Heart right ventricle (tissue), 16 donors: ENCODE measurements at regions not wholly inside any gene's neighbourhood (a gene's known extent, or its start where the extent isn't known, plus 50 kb on each side); places are given as distances from the start of the nearest gene placed in this dataset.

Experiments
- ATAC-seq, 8 donors: fragments of 200-7000 bp; cut with Tn5 transposase; one replicate each; pipeline ENCODE4 v1.9.1; 2020; ENCODE audit warnings: mild to moderate bottlenecking in 8 of 8, moderate library complexity in 8 of 8, moderate number of reproducible peaks in 1 of 8
- DNase-seq, 2 donors: peaks; one replicate each; pipeline ENCODE4 v3.0.0-alpha.2; 2020
- H3K27ac ChIP-seq, 10 donors: fragments of 200-600 bp; sonication (generic) in 2 of 10; one replicate each; pipeline versions ENCODE4 v1.5.0 to v1.8.0; 2020 to 2022; ENCODE audit warnings: mild to moderate bottlenecking in 3 of 10
- H3K27me3 ChIP-seq, 7 donors: fragments of 200-600 bp; one replicate each; pipeline ENCODE4 v1.8.0; 2021 to 2022; ENCODE audit warnings: mild to moderate bottlenecking in 2 of 7
- H3K36me3 ChIP-seq, 9 donors: fragments of 200-600 bp; sonication (generic) in 1 of 9; one replicate each; pipeline versions ENCODE4 v1.5.0 to v1.8.0; 2020 to 2022; ENCODE audit warnings: mild to moderate bottlenecking in 2 of 9
- H3K4me1 ChIP-seq, 9 donors: fragments of 200-600 bp; sonication (generic) in 1 of 9; one replicate each; pipeline versions ENCODE4 v1.5.0 to v1.8.0; 2020 to 2022; ENCODE audit warnings: mild to moderate bottlenecking in 4 of 9
- H3K4me3 ChIP-seq, 10 donors: fragments of 200-600 bp; sonication (generic) in 2 of 10; one replicate each; pipeline versions ENCODE4 v1.5.0 to v1.8.0; 2020 to 2022; ENCODE audit warnings: mild to moderate bottlenecking in 7 of 10, moderate library complexity in 2 of 10
- H3K9me3 ChIP-seq, 11 donors: fragments of 200-600 bp in 10 of 11; sonication (generic) in 2 of 11; one replicate each; pipeline versions ENCODE4 v1.5.0 to v1.8.0; 2013 to 2022; ENCODE audit warnings: mild to moderate bottlenecking in 2 of 11, control low read depth in 1 of 11, moderate library complexity in 1 of 11
- CTCF ChIP-seq, 9 donors: fragments of 200-600 bp; sonication (generic) in 2 of 9; IDR thresholded peaks; one replicate each; pipeline versions ENCODE4 v1.5.0 to v1.8.0; 2021 to 2022; ENCODE audit warnings: antibody characterized with exemption in 9 of 9, mild to moderate bottlenecking in 5 of 9, moderate library complexity in 1 of 9
- WGBS, 2 donors: extraction: QIAGEN DNeasy Blood & Tissue Kit; methylation state at CpG; one replicate each; pipeline ENCODE4 v1.1.7; 2013; ENCODE audit warnings: inconsistent platforms in 1 of 2; 5-methylcytosine and 5-hydroxymethylcytosine counted together
- intact Hi-C, 10 donors: fragments of 100-400 bp; cut with DNase I; formaldehyde crosslinking; loops; one replicate each; pipeline versions ENCODE4 v1.11.1 to v1.14.2; 2022
- donor health status: Arrhythmogenic right ventricular cardiomyopathy.
- donor health status: ischemic (EF 13 %, LVEDD 7.1; RV severe dilation, severe dysfunction).
- donor health status: healthy with polysubstance abuse.
- donor health status: DM: no; HTN: yes; CAD: no.
- donor health status: DM: no; HTN: no; CAD: no.
- donor health status: ischemic (EF 25% LVEDD 6.9; RV normal size, moderate dysfunction).
- donor health status: ischemic (EF 25% LVEDD 5.7; RV mildly dilated, moderate dysfunction).
- donor health status: healthy.
- donor health status: DM: yes; HTN: yes; CAD: no.
- donor health status: Ischemic cardiomyopathy.
- donor health status: ischemic (EF 35%, LVEDD 5.7; RV mildly dilated, moderate dysfunction).
- donor health status: nonischemic (EF 11% LVEDD 7.7; RV severe dilation, severe dysfunction).
- donor health status: DM: yes; HTN: yes; CAD: no.
- donor health status: PGD.
- donor health status: ischemic (EF 29% LVEDD 5.4; RV normal size, mild dysfunction).
- donor health status: nonischemic (EF 23%, LVEDD 6.1; RV moderate dilation, normal function).

- ATAC-seq (no peak), DNase-seq (no peak)
- Histone ChIP-seq H3K4me3 (no peak overlapping the region), H3K27ac (no peak overlapping the region), H3K9me3 (peaks cover 0 to 4% (median 0%) of the 10 kb centered on the region in 11 donors), H3K27me3 (peaks cover 0 to 5% (median 0%) of the 10 kb centered on the region in 7 donors), H3K4me1 (no peaks in the 10 kb centered on the region), H3K36me3 (no peaks in the 10 kb centered on the region)
- WGBS, 2 donors: 78 to 89% methylated on average over 10 of the region's 10 CpGs
- intact Hi-C loops: no loop called here
- TF ChIP-seq CTCF (IDR thresholded peaks at IDR 0.05): no peak
Observed at GRCh38 chr14:98542316-98542715, 729.7 kb downstream of the BCL11B start.

- Histone ChIP-seq H3K36me3 (no peaks in the 10 kb centered on the region), H3K27me3 (peaks cover 0 to 5% (median 0%) of the 10 kb centered on the region in 7 donors), H3K9me3 (peaks cover 0 to 4% (median 0%) of the 10 kb centered on the region in 11 donors), H3K4me1 (no peaks in the 10 kb centered on the region), H3K4me3 (no peak overlapping the region), H3K27ac (no peak overlapping the region)
- intact Hi-C loops: no loop called here
- DNase-seq (no peak), ATAC-seq (no peak)
- 34 to 47% methylated on average over 2 of the region's 2 CpGs for WGBS, 2 donors
- no peak for TF ChIP-seq CTCF (IDR thresholded peaks at IDR 0.05)
Observed at GRCh38 chr14:98543074-98543473, 728.9 kb downstream of the BCL11B start.

- no peak overlapping the region for H3K27ac ChIP-seq
- 59 to 71% methylated on average over 4 of the region's 4 CpGs for WGBS, 2 donors
- no peak for DNase-seq
- no peaks in the 10 kb centered on the region for H3K36me3 ChIP-seq
- peaks cover 0 to 5% (median 0%) of the 10 kb centered on the region in 7 donors for H3K27me3 ChIP-seq
- intact Hi-C loops: no loop called here
- no peak overlapping the region for H3K4me3 ChIP-seq
- no peaks in the 10 kb centered on the region for H3K4me1 ChIP-seq
- no peak for ATAC-seq
- no peak for TF ChIP-seq CTCF (IDR thresholded peaks at IDR 0.05)
- H3K9me3 ChIP-seq: peaks cover 0 to 4% (median 0%) of the 10 kb centered on the region in 11 donors
Observed at GRCh38 chr14:98544174-98544573, 727.8 kb downstream of the BCL11B start.

- no peaks in the 10 kb centered on the region for H3K36me3 ChIP-seq
- no peak for DNase-seq
- no peak overlapping the region for H3K4me3 ChIP-seq
- TF ChIP-seq CTCF (IDR thresholded peaks at IDR 0.05): no peak
- ATAC-seq: no peak
- intact Hi-C loops: no loop called here
- no peak overlapping the region for H3K27ac ChIP-seq
- H3K4me1 ChIP-seq: no peaks in the 10 kb centered on the region
- H3K9me3 ChIP-seq: no peaks in the 10 kb centered on the region
- no peaks in the 10 kb centered on the region for H3K27me3 ChIP-seq
Observed at GRCh38 chr14:98545181-98545580, 726.8 kb downstream of the BCL11B start.
